IPS-15b (cell line): ENCODE measurements at regions not wholly inside any gene's neighbourhood (a gene's known extent, or its start where the extent isn't known, plus 50 kb on each side); places are given as distances from the start of the nearest gene placed in this dataset.

Source experiments
- H3K27me3 ChIP-seq: one replicate; pipeline ENCODE4 v1.6.1; 2013; ENCODE audit warnings: low read length; ENCODE audit not compliant: control insufficient read depth, insufficient read depth
- H3K36me3 ChIP-seq: one replicate; pipeline ENCODE4 v1.6.1; 2013; ENCODE audit warnings: low read length; ENCODE audit not compliant: control insufficient read depth, insufficient read depth
- H3K4me1 ChIP-seq: one replicate; pipeline ENCODE4 v1.6.1; 2013; ENCODE audit warnings: mild to moderate bottlenecking, low read length; ENCODE audit not compliant: control insufficient read depth, insufficient read depth
- H3K4me3 ChIP-seq: one replicate; pipeline ENCODE4 v1.5.1; 2013; ENCODE audit warnings: low read depth, low read length
- H3K9ac ChIP-seq: one replicate; pipeline ENCODE4 v1.6.1; 2013; ENCODE audit warnings: low read depth, mild to moderate bottlenecking, low read length
- H3K9me3 ChIP-seq: one replicate; pipeline ENCODE4 v1.6.1; 2013; ENCODE audit warnings: mild to moderate bottlenecking, low read length; ENCODE audit not compliant: control insufficient read depth, insufficient read depth

GRCh38 chr14:44041700-44042099 is 465.4 kb downstream of the FSCB start:
- no peaks in the 10 kb centered on the region for H3K36me3 ChIP-seq
- H3K9me3 ChIP-seq: peaks cover 3% of the 10 kb centered on the region
- H3K9ac ChIP-seq: no peak overlapping the region
- no peaks in the 10 kb centered on the region for H3K27me3 ChIP-seq
- H3K4me3 ChIP-seq: no peak overlapping the region
- H3K4me1 ChIP-seq: no peaks in the 10 kb centered on the region

GRCh38 chr14:44040561-44040960 is 466.5 kb downstream of the FSCB start:
- no peak overlapping the region for H3K4me3 ChIP-seq
- no peaks in the 10 kb centered on the region for H3K4me1 ChIP-seq
- no peaks in the 10 kb centered on the region for H3K36me3 ChIP-seq
- no peak overlapping the region for H3K9ac ChIP-seq
- H3K9me3 ChIP-seq: peaks cover 3% of the 10 kb centered on the region
- no peaks in the 10 kb centered on the region for H3K27me3 ChIP-seq

GRCh38 chr14:44036248-44036647 is 470.8 kb downstream of the FSCB start:
- Histone ChIP-seq H3K27me3 (no peaks in the 10 kb centered on the region), H3K4me1 (no peaks in the 10 kb centered on the region)

GRCh38 chr14:44035707-44036106 is 471.4 kb downstream of the FSCB start:
- Histone ChIP-seq H3K4me1 (peaks cover 3% of the 10 kb centered on the region), H3K9ac (no peak overlapping the region), H3K27me3 (no peaks in the 10 kb centered on the region), H3K9me3 (peaks cover 3% of the 10 kb centered on the region), H3K4me3 (no peak overlapping the region), H3K36me3 (no peaks in the 10 kb centered on the region)

More at GRCh38 chr14:44036248-44036647, 470.8 kb downstream of the FSCB start:
- Histone ChIP-seq H3K4me3 (no peak overlapping the region), H3K9me3 (peaks cover 3% of the 10 kb centered on the region), H3K36me3 (no peaks in the 10 kb centered on the region), H3K9ac (no peak overlapping the region)

DNA sequence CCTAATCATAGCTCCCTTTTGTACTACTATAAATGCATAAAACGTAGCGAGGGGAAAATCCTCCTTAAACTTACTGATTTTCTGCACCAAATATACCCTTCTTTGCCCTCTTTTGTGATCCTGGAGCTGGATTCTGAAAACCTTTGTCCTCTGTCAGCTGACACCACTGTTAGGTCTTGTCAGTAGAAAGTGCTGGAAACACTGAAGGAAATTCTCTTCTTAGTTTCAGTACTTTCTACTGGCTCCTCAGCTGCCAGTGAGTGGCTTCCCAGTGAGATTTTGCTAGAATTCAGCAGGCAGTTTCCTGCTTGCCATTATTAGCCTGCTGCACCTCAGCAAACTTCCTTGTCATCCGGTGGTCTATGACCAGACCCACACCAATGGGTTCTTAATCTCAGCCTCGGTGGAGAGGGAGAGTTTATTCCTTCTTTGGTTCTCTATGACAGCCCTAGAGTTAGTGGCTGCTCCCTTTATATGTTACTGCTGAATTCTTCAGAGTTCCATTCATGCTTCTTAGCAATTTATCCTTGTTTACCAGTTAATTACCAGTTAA is 476.2 kb downstream of the FSCB start:
- H3K4me1 ChIP-seq: peaks cover 5% of the 10 kb centered on the region
- no peaks in the 10 kb centered on the region for H3K27me3 ChIP-seq
- no peak overlapping the region for H3K4me3 ChIP-seq
- H3K9ac ChIP-seq: no peak overlapping the region
- H3K36me3 ChIP-seq: no peaks in the 10 kb centered on the region
- no peaks in the 10 kb centered on the region for H3K9me3 ChIP-seq

DNA sequence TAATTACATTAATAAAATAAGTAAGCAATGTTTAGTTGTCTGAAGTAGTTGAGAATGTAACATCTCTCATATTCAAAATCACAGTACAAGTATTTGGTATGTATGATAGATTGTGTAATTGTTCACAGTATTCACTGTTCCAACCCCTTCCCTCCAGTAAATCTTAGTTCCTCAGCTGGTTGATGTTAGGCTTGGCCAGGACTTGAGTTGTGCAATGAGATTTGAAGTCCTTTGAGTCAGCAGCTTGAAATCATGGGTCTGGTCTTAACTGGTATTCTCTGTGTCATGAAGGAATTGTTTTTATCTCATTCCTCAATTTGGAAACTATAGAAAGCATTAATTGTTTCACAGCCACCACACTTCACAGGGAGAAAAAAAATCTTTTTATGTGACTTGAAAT is 477.1 kb downstream of the FSCB start:
- Histone ChIP-seq H3K4me3 (no peak overlapping the region), H3K9me3 (no peaks in the 10 kb centered on the region), H3K36me3 (no peaks in the 10 kb centered on the region), H3K9ac (no peak overlapping the region), H3K4me1 (peaks cover 5% of the 10 kb centered on the region), H3K27me3 (no peaks in the 10 kb centered on the region)

- no peak overlapping the region for H3K9ac ChIP-seq
- H3K9me3 ChIP-seq: no peaks in the 10 kb centered on the region
- H3K27me3 ChIP-seq: no peaks in the 10 kb centered on the region
- no peak overlapping the region for H3K4me3 ChIP-seq
- H3K4me1 ChIP-seq: peaks cover 5% of the 10 kb centered on the region
- no peaks in the 10 kb centered on the region for H3K36me3 ChIP-seq
These were observed 479.7 kb downstream of the FSCB start for GRCh38 chr14:44027397-44027796.

DNA sequence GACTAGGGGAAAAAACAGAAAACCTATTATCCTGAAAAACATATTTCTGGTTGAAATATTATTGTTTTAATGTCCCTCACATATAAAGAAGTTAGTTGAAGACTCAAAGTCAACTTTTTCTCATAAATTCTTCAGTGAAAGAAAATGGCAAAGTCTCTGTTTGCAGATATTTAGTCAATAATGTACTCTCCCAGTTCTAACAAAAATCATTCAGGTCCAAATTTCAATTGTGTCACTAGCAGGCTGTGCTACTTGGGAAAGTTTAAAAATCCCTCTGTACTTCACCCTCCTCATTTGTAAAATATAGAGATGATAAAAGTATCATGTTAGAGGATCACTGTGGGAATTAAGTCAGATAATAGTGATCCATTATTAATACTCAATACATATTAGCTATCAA is 496.5 kb downstream of the FSCB start:
- Histone ChIP-seq H3K9ac (no peak overlapping the region), H3K4me3 (no peak overlapping the region), H3K27me3 (no peaks in the 10 kb centered on the region), H3K4me1 (no peaks in the 10 kb centered on the region), H3K36me3 (no peaks in the 10 kb centered on the region), H3K9me3 (no peaks in the 10 kb centered on the region)

- Histone ChIP-seq H3K27me3 (no peaks in the 10 kb centered on the region), H3K9ac (no peak overlapping the region), H3K4me3 (no peak overlapping the region), H3K4me1 (no peaks in the 10 kb centered on the region), H3K9me3 (no peaks in the 10 kb centered on the region), H3K36me3 (no peaks in the 10 kb centered on the region)
These were observed 497.0 kb downstream of the FSCB start for GRCh38 chr14:44010071-44010470.

DNA sequence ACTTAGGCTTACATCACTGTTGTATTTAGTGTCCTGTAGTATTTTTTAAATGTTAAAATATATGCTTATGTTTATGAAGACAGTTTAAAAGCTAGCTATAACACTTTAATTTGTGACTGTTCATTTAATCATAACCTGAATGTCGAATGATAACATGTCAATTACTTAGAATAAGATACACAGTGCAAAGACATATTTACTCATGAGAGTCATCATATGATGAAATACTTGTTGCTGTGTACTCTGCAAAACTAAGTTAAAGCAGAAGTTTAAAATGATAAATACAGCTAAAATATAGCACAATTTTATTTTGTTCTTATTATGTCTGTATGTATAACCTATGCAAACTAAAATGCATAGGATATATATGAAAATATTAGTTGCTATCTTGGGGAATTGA is 497.4 kb downstream of the FSCB start:
- H3K27me3 ChIP-seq: no peaks in the 10 kb centered on the region
- H3K36me3 ChIP-seq: no peaks in the 10 kb centered on the region
- H3K4me1 ChIP-seq: no peaks in the 10 kb centered on the region
- H3K4me3 ChIP-seq: no peak overlapping the region
- H3K9me3 ChIP-seq: no peaks in the 10 kb centered on the region
- H3K9ac ChIP-seq: no peak overlapping the region

GRCh38 chr14:43988989-43989388 is 518.1 kb downstream of the FSCB start:
- Histone ChIP-seq H3K4me1 (no peaks in the 10 kb centered on the region), H3K9me3 (no peaks in the 10 kb centered on the region), H3K4me3 (no peak overlapping the region), H3K27me3 (no peaks in the 10 kb centered on the region), H3K36me3 (no peaks in the 10 kb centered on the region), H3K9ac (no peak overlapping the region)

GRCh38 chr14:43983721-43984120 is 523.4 kb downstream of the FSCB start:
- H3K4me1 ChIP-seq: no peaks in the 10 kb centered on the region
- no peaks in the 10 kb centered on the region for H3K27me3 ChIP-seq
- H3K9me3 ChIP-seq: no peaks in the 10 kb centered on the region
- no peaks in the 10 kb centered on the region for H3K36me3 ChIP-seq
- H3K9ac ChIP-seq: no peak overlapping the region
- no peak overlapping the region for H3K4me3 ChIP-seq
